GM10266 (cell line): ENCODE measurements at regions not wholly inside any gene's neighbourhood (a gene's known extent, or its start where the extent isn't known, plus 50 kb on each side); places are given as distances from the start of the nearest gene placed in this dataset.

Source experiments
- DNase-seq: peaks from one replicate; pipeline ENCODE4 v3.0.0; 2012; ENCODE audit errors: extremely low spot score
- CTCF ChIP-seq: IDR thresholded peaks from 2 replicates; pipeline ENCODE4 v1.5.1; 2012; ENCODE audit warnings: mild to moderate bottlenecking, low read depth; ENCODE audit not compliant: control insufficient read depth, insufficient read depth; ENCODE audit errors: missing control alignments

- no peak for DNase-seq
- no peak for TF ChIP-seq CTCF
Observed at GRCh38 chr2:180723712-180724111, 256.7 kb upstream of the UBE2E3 start.

DNA sequence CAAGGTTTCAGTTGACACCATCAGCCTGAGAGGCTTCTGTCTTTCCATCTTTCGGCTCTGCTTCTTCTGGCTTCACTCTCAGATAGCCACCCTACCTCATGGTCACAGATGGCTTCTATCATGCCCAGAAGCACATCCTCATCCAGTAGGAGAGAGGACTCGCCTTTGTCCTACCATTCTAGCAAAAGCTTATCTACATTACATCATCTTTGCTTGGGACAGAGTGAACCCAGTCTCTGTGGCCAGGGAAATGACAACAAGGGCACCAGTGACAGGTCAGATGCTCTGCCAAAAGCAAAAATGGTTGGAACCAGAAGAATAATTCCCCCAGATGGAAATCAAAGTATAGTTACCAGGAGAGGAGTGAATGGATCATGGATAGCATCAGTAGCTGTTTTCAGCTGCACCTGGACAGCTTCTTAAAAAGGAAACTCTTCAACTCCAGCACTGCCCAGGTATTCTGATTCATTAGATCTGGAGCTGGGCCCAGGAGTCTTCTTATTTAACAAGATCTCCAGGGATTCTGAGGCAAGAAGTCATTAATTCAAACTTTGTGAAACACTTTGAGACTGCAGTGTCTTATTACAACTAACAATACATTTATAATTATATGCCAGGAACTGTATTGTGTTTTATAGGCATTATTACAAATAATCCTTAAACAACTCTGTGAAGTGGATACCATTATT lies 257.7 kb upstream of the UBE2E3 start:
- no peak for DNase-seq

GRCh38 chr2:180720829-180721228 lies 259.6 kb upstream of the UBE2E3 start:
- no peak for TF ChIP-seq CTCF
- DNase-seq, result no peak

More for the DNA sequence above, 257.7 kb upstream of the UBE2E3 start:
- TF ChIP-seq CTCF, result no peak

DNA sequence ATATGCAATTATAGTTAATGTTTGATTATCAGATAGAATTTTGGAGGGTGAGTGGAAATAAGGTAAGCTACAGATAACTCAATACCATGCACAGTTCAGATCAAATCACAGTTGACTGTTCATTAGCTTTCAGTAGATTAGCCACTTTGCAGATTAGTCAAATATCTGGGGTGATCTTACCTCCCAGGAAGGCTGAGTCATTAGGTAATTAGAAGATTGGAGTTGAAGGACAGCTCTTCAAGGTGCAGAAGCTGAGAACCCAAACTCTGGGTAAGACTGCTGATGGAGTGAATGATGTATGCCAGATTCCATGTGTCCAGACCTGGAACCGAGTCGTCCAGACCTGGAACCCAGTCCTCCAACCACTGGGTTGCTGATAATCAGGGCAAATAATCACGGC lies 262.8 kb upstream of the UBE2E3 start:
- no peak for DNase-seq
- TF ChIP-seq CTCF, result no peak

- DNase-seq, result no peak
- TF ChIP-seq CTCF, result no peak
Observed at GRCh38 chr2:180716186-180717180, 263.9 kb upstream of the UBE2E3 start.

- no peak for TF ChIP-seq CTCF
- no peak for DNase-seq
Observed at GRCh38 chr2:180715044-180715443, 265.4 kb upstream of the UBE2E3 start.
